IMR-90 (cell line): ENCODE measurements at regions not wholly inside any gene's neighbourhood (a gene's known extent, or its start where the extent isn't known, plus 50 kb on each side); places are given as distances from the start of the nearest gene placed in this dataset.

Experiments used
- ATAC-seq: fragments of 200-7000 bp; cut with Tn5 transposase; 2 replicates; pipeline ENCODE4 v1.9.1; 2020; ENCODE audit warnings: low read depth, mild to moderate bottlenecking, moderate library complexity
- BruUV-seq: library from RNA; stranded (reverse); fragments of 400-500 nt; replicated peaks from 2 replicates; lab custom pipeline; 2021; lab: Mats Ljungman, UMichigan
- CTCF ChIA-PET: fragments of 300-600 bp; formaldehyde crosslinking; extraction: SDS; loops from one replicate; lab custom pipeline; 2021; ENCODE audit warnings: antibody characterized with exemption; lab: Yijun Ruan, JAX
- POLR2A ChIA-PET: fragments of 300-600 bp; sonication (Branson Sonifier 250); formaldehyde crosslinking; loops from one replicate; lab custom pipeline; 2022; ENCODE audit warnings: antibody characterized with exemption; ENCODE audit not compliant: unreplicated experiment; lab: Charles Lee
- DNase-seq: peaks from one replicate; pipeline ENCODE4 v3.0.0; 2013
- H2AFZ ChIP-seq: replicated peaks from 2 replicates; pipeline ENCODE3; 2013; ENCODE audit warnings: low read length, mild to moderate bottlenecking; ENCODE audit not compliant: poor library complexity
- H2AK5ac ChIP-seq: 2 replicates; pipeline ENCODE4 v1.6.1; 2013; ENCODE audit warnings: low read depth, low read length, inconsistent platforms
- H2AK9ac ChIP-seq: replicated peaks from 2 replicates; pipeline ENCODE3; 2013; ENCODE audit warnings: mild to moderate bottlenecking, low read depth, low read length, moderate library complexity; ENCODE audit not compliant: poor library complexity
- H2BK120ac ChIP-seq: 2 replicates; pipeline ENCODE4 v1.6.1; 2013; ENCODE audit warnings: low read depth, low read length, inconsistent platforms
- H2BK15ac ChIP-seq: 3 replicates; pipeline ENCODE4 v1.6.1; 2013; ENCODE audit warnings: low read depth, low read length, inconsistent platforms
- H2BK20ac ChIP-seq: 2 replicates; pipeline ENCODE4 v1.6.1; 2013; ENCODE audit warnings: low read depth, mild to moderate bottlenecking, inconsistent platforms, low read length, moderate library complexity
- H2BK5ac ChIP-seq: 2 replicates; pipeline ENCODE4 v1.6.1; 2013; ENCODE audit warnings: mild to moderate bottlenecking, low read depth, low read length, inconsistent platforms; ENCODE audit not compliant: poor library complexity, severe bottlenecking
- H3K14ac ChIP-seq: replicated peaks from 2 replicates; pipeline ENCODE4 v1.6.1; 2013; ENCODE audit warnings: low read depth, low read length, inconsistent platforms
- H3K18ac ChIP-seq: 2 replicates; pipeline ENCODE4 v1.6.1; 2013; ENCODE audit warnings: low read depth, low read length, control low read depth
- H3K23ac ChIP-seq: 2 replicates; pipeline ENCODE4 v1.6.1; 2013; ENCODE audit warnings: low read depth, low read length, inconsistent platforms
- H3K27ac ChIP-seq: 2 replicates; pipeline ENCODE4 v1.5.1; 2013; ENCODE audit warnings: mild to moderate bottlenecking, control low read depth, low read length; ENCODE audit not compliant: insufficient read depth
- H3K27me3 ChIP-seq: 2 replicates; pipeline ENCODE4 v1.6.1; 2013; ENCODE audit warnings: low read length; ENCODE audit not compliant: control insufficient read depth, insufficient read depth
- H3K36me3 ChIP-seq: 2 replicates; pipeline ENCODE4 v1.6.1; 2013; ENCODE audit warnings: low read length, mixed read lengths; ENCODE audit not compliant: control insufficient read depth, insufficient read depth
- H3K4ac ChIP-seq: 2 replicates; pipeline ENCODE4 v1.6.1; 2013; ENCODE audit warnings: low read depth, low read length, inconsistent platforms
- H3K4me1 ChIP-seq: 2 replicates; pipeline ENCODE4 v1.6.1; 2013; ENCODE audit warnings: low read length, mixed read lengths; ENCODE audit not compliant: control insufficient read depth, insufficient read depth
- H3K4me2 ChIP-seq: 2 replicates; pipeline ENCODE4 v1.6.1; 2013; ENCODE audit warnings: low read depth, mild to moderate bottlenecking, control low read depth, low read length, moderate library complexity
- H3K4me3 ChIP-seq: 2 replicates; pipeline ENCODE4 v1.5.1; 2013; ENCODE audit warnings: low read depth, mild to moderate bottlenecking, control low read depth, low read length, moderate library complexity; ENCODE audit not compliant: insufficient read depth
- H3K56ac ChIP-seq: 2 replicates; pipeline ENCODE4 v1.6.1; 2013; ENCODE audit warnings: low read length, inconsistent platforms; ENCODE audit not compliant: insufficient read depth; ENCODE audit errors: extremely low read depth
- H3K79me1 ChIP-seq, 2 experiments: 2 replicates each; pipeline ENCODE4 v1.6.1; 2013; ENCODE audit warnings: low read length in 2 of 2, inconsistent platforms in 1 of 2, low read depth in 1 of 2
- H3K9ac ChIP-seq: 2 replicates; pipeline ENCODE4 v1.6.1; 2013; ENCODE audit warnings: low read depth, low read length, control low read depth
- H3K9me1 ChIP-seq: 2 replicates; pipeline ENCODE4 v1.6.1; 2013; ENCODE audit warnings: low read length, inconsistent platforms; ENCODE audit not compliant: insufficient read depth
- H3K9me3 ChIP-seq: 2 replicates; pipeline ENCODE4 v1.6.1; 2013; ENCODE audit warnings: low read length; ENCODE audit not compliant: control insufficient read depth, insufficient read depth
- H4K20me1 ChIP-seq: 2 replicates; pipeline ENCODE4 v1.6.1; 2013; ENCODE audit warnings: low read length, inconsistent platforms; ENCODE audit not compliant: insufficient read depth
- H4K5ac ChIP-seq: 2 replicates; pipeline ENCODE4 v1.6.1; 2013; ENCODE audit warnings: mild to moderate bottlenecking, low read depth, low read length, control low read depth
- H4K8ac ChIP-seq, 2 experiments: 2 replicates each; pipeline ENCODE4 v1.6.1; 2013; ENCODE audit warnings: low read depth in 2 of 2, low read length in 2 of 2, control low read depth in 1 of 2, inconsistent platforms in 1 of 2
- H4K91ac ChIP-seq: 2 replicates; pipeline ENCODE4 v1.6.1; 2013; ENCODE audit warnings: low read depth, low read length, inconsistent platforms; ENCODE audit not compliant: insufficient read depth
- BHLHE40 ChIP-seq: fragments of 150-350 bp; IDR thresholded peaks from 2 replicates; pipeline ENCODE4 v1.6.1; 2016; ENCODE audit warnings: mild to moderate bottlenecking, low read depth, low read length
- CEBPB ChIP-seq: IDR thresholded peaks from 2 replicates; pipeline ENCODE4 v1.6.1; 2012; ENCODE audit warnings: low read depth, low read length, improper control_type of control experiment
- CHD1 ChIP-seq: IDR thresholded peaks from 2 replicates; pipeline ENCODE4 v1.6.1; 2012; ENCODE audit warnings: low read depth, low read length, improper control_type of control experiment
- CTCF ChIP-seq: conservative IDR thresholded peaks from 2 replicates; pipeline ENCODE4 v1.5.1; 2012; ENCODE audit warnings: mild to moderate bottlenecking, low read depth, low read length, improper control_type of control experiment
- ELK1 ChIP-seq: fragments of 150-350 bp; IDR thresholded peaks from 2 replicates; pipeline ENCODE4 v1.6.1; 2016; ENCODE audit warnings: low read depth, mild to moderate bottlenecking, low read length, moderate library complexity, borderline replicate concordance
- FOS ChIP-seq: fragments of 150-350 bp; IDR thresholded peaks from 2 replicates; pipeline ENCODE4 v1.6.1; 2016; ENCODE audit warnings: low read depth, low read length
- MAFK ChIP-seq: IDR thresholded peaks from 2 replicates; pipeline ENCODE4 v1.6.1; 2012; ENCODE audit warnings: low read depth, low read length, improper control_type of control experiment
- MAZ ChIP-seq: IDR thresholded peaks from 2 replicates; pipeline ENCODE4 v1.6.1; 2012; ENCODE audit warnings: low read depth, mild to moderate bottlenecking, low read length, improper control_type of control experiment, moderate library complexity, borderline replicate concordance
- MXI1 ChIP-seq: IDR thresholded peaks from 2 replicates; pipeline ENCODE4 v1.6.1; 2012; ENCODE audit warnings: low read depth, mild to moderate bottlenecking, low read length, moderate library complexity, borderline replicate concordance
- NFE2L2 ChIP-seq: fragments of 150-350 bp; IDR thresholded peaks from 2 replicates; pipeline ENCODE4 v1.6.1; 2016; ENCODE audit warnings: low read depth, mild to moderate bottlenecking, low read length
- POLR2A ChIP-seq: IDR thresholded peaks from 2 replicates; pipeline ENCODE4 v1.6.1; 2012; ENCODE audit warnings: mild to moderate bottlenecking, low read depth, low read length
- RAD21 ChIP-seq: IDR thresholded peaks from 2 replicates; pipeline ENCODE4 v1.6.1; 2012; ENCODE audit warnings: low read length, improper control_type of control experiment
- RCOR1 ChIP-seq: IDR thresholded peaks from 2 replicates; pipeline ENCODE4 v1.6.1; 2012; ENCODE audit warnings: mild to moderate bottlenecking, low read length, improper control_type of control experiment; ENCODE audit not compliant: insufficient replicate concordance
- RFX5 ChIP-seq: IDR thresholded peaks from 2 replicates; pipeline ENCODE4 v1.8.0; 2012; ENCODE audit warnings: low read depth, mild to moderate bottlenecking, low read length, moderate library complexity
- SMC3 ChIP-seq: fragments of 150-350 bp; IDR thresholded peaks from 2 replicates; pipeline ENCODE4 v1.6.1; 2016; ENCODE audit warnings: low read depth, mild to moderate bottlenecking, antibody characterized with exemption, low read length, moderate library complexity
- USF2 ChIP-seq: fragments of 150-350 bp; IDR thresholded peaks from 2 replicates; pipeline ENCODE4 v1.6.1; 2017; ENCODE audit warnings: mild to moderate bottlenecking, antibody characterized with exemption, low read length, low read depth
- WGBS, 2 experiments: methylation state at CpG; one replicate each; pipeline versions ENCODE4 v1.1.5 to v1.1.7; 2013; ENCODE audit warnings: missing lambda C conversion rate in 2 of 2; ENCODE audit not compliant: insufficient read length in 1 of 2; ENCODE audit errors: extremely low coverage in 2 of 2; 5-methylcytosine and 5-hydroxymethylcytosine counted together
- dilution Hi-C: fragments of 300-500 bp; cut with HindIII; formaldehyde crosslinking; loops from one replicate; pipeline ENCODE4 v1.14.3; 2018; ENCODE audit warnings: low sequenced_read_pairs; ENCODE audit not compliant: unreplicated experiment
- in situ Hi-C: fragments of 300-500 bp; cut with MboI; formaldehyde crosslinking; loops from 3 replicates; pipeline ENCODE4 v1.14.3; 2019; ENCODE audit warnings: low sequenced_read_pairs, inconsistent platforms, mixed read lengths
- intact Hi-C: fragments of 100-400 bp; cut with micrococcal nuclease; formaldehyde crosslinking; loops from 2 replicates; pipeline ENCODE4 v1.10.0; 2022

- H2AK5ac ChIP-seq = no peak overlapping the region
- ChIA-PET CTCF (no interaction called here), POLR2A (no interaction called here)
- BruUV-seq = no TSS peak
- H3K9ac ChIP-seq = no peak overlapping the region
- in situ Hi-C loops (no loop called here), dilution Hi-C loops (no loop called here), intact Hi-C loops (no loop called here)
- H3K14ac ChIP-seq = no peak overlapping the region
- no peak overlapping the region for H2BK5ac ChIP-seq
- H4K5ac ChIP-seq = no peak overlapping the region
- no peak for ATAC-seq
- H3K4me1 ChIP-seq = no peaks in the 10 kb centered on the region
- H3K56ac ChIP-seq = no peak overlapping the region
- TF ChIP-seq MXI1 (no peak), NFE2L2 (no peak), MAZ (no peak), SMC3 (no peak), ELK1 (no peak), RFX5 (no peak), POLR2A (no peak), FOS (no peak), MAFK (no peak), CHD1 (no peak), CTCF (no peak), RAD21 (no peak), USF2 (no peak), CEBPB (no peak), BHLHE40 (no peak), RCOR1 (no peak)
- H4K8ac ChIP-seq = no peak overlapping the region
- no peak overlapping the region for H3K23ac ChIP-seq
- no peaks in the 10 kb centered on the region for H3K36me3 ChIP-seq
- H3K18ac ChIP-seq = no peak overlapping the region
- no peaks in the 10 kb centered on the region for H3K79me1 ChIP-seq
- no peak overlapping the region for H2BK20ac ChIP-seq
- no peak overlapping the region for H3K4ac ChIP-seq
- no peak overlapping the region for H2AK9ac ChIP-seq
- WGBS, 2 experiments = no CpG with 5 or more reads among the region's 1 CpG
- no peaks in the 10 kb centered on the region for H4K20me1 ChIP-seq
- no peak overlapping the region for H3K4me2 ChIP-seq
- H3K27ac ChIP-seq = no peak overlapping the region
- no peak overlapping the region for H4K91ac ChIP-seq
- no peaks in the 10 kb centered on the region for H3K9me3 ChIP-seq
- H3K27me3 ChIP-seq = no peaks in the 10 kb centered on the region
- no peak for DNase-seq
- H3K4me3 ChIP-seq = no peak overlapping the region
- H3K9me1 ChIP-seq = no peaks in the 10 kb centered on the region
- H2AFZ ChIP-seq = no peak overlapping the region
- H2BK15ac ChIP-seq = no peak overlapping the region
- no peak overlapping the region for H2BK120ac ChIP-seq
Measured at GRCh38 chr13:36513266-36513665, 81.0 kb downstream of the CCNA1 start.
